Mesenchymal stem cell (in vitro differentiated cells and primary cell): ENCODE measurements at regions not wholly inside any gene's neighbourhood (a gene's known extent, or its start where the extent isn't known, plus 50 kb on each side); places are given as distances from the start of the nearest gene placed in this dataset.
A peak's percentile ranks its signal among the peaks of the same experiment; 100 is the strongest.

Source experiments
- DNase-seq: peaks from one replicate; pipeline ENCODE4 v3.0.0-alpha.2; 2013
- H2AFZ ChIP-seq: one replicate; pipeline ENCODE4 v1.6.1; 2013; ENCODE audit warnings: low read depth, mild to moderate bottlenecking, control low read depth, inconsistent platforms, low read length, moderate library complexity
- H2AK5ac ChIP-seq: 2 replicates; pipeline ENCODE4 v1.6.1; 2013; ENCODE audit warnings: low read length, moderate library complexity, mild to moderate bottlenecking, inconsistent platforms; ENCODE audit not compliant: severe bottlenecking
- H2BK120ac ChIP-seq: one replicate; pipeline ENCODE4 v1.6.1; 2013; ENCODE audit warnings: low read depth, mild to moderate bottlenecking, inconsistent platforms, low read length, moderate library complexity
- H2BK12ac ChIP-seq, 2 experiments: one replicate each; pipeline ENCODE4 v1.6.1; 2013; ENCODE audit warnings: inconsistent platforms in 2 of 2, low read length in 2 of 2, mild to moderate bottlenecking in 2 of 2, moderate library complexity in 2 of 2, control low read depth in 1 of 2
- H2BK15ac ChIP-seq: one replicate; pipeline ENCODE4 v1.6.1; 2013; ENCODE audit warnings: mild to moderate bottlenecking, low read depth, inconsistent platforms; ENCODE audit not compliant: poor library complexity, severe bottlenecking
- H2BK5ac ChIP-seq: 2 replicates; pipeline ENCODE4 v1.6.1; 2013; ENCODE audit warnings: low read depth, mild to moderate bottlenecking, low read length, control low read depth, inconsistent platforms; ENCODE audit not compliant: poor library complexity, severe bottlenecking
- H3K14ac ChIP-seq, 2 experiments: one replicate each; pipeline ENCODE4 v1.6.1; 2013; ENCODE audit warnings: inconsistent platforms in 2 of 2, low read length in 2 of 2, control low read depth in 1 of 2, mild to moderate bottlenecking in 1 of 2, moderate library complexity in 1 of 2
- H3K18ac ChIP-seq, 2 experiments: one replicate each; pipeline ENCODE4 v1.6.1; 2013; ENCODE audit warnings: inconsistent platforms in 2 of 2, low read length in 2 of 2, control low read depth in 1 of 2, low read depth in 1 of 2, mild to moderate bottlenecking in 1 of 2
- H3K23ac ChIP-seq, 2 experiments: one replicate each; pipeline ENCODE4 v1.6.1; 2013; ENCODE audit warnings: inconsistent platforms in 2 of 2, low read length in 2 of 2, mild to moderate bottlenecking in 2 of 2, moderate library complexity in 2 of 2, control low read depth in 1 of 2
- H3K27ac ChIP-seq: 2 replicates; pipeline ENCODE4 v1.5.1; 2013; ENCODE audit warnings: mild to moderate bottlenecking, moderate library complexity, low read length, control low read depth, inconsistent platforms; ENCODE audit not compliant: poor library complexity, severe bottlenecking
- H3K27me3 ChIP-seq, 2 experiments: 2 replicates each; pipeline versions ENCODE4 v1.6.1 to v1.7.0; 2013; ENCODE audit warnings: low read length in 2 of 2, mild to moderate bottlenecking in 2 of 2, moderate library complexity in 2 of 2, control low read depth in 1 of 2, inconsistent platforms in 1 of 2; ENCODE audit not compliant: control insufficient read depth in 1 of 2, insufficient read depth in 1 of 2
- H3K36me3 ChIP-seq, 2 experiments: 2 replicates each; pipeline versions ENCODE4 v1.6.1 to v1.7.0; 2013; ENCODE audit warnings: low read length in 2 of 2, control low read depth in 1 of 2, inconsistent platforms in 1 of 2, low read depth in 1 of 2, mild to moderate bottlenecking in 1 of 2; ENCODE audit not compliant: insufficient read depth in 2 of 2, control insufficient read depth in 1 of 2
- H3K4ac ChIP-seq, 2 experiments: one replicate each; pipeline ENCODE4 v1.6.1; 2013; ENCODE audit warnings: inconsistent platforms in 2 of 2, low read length in 2 of 2, mild to moderate bottlenecking in 2 of 2, moderate library complexity in 2 of 2, control low read depth in 1 of 2, low read depth in 1 of 2
- H3K4me1 ChIP-seq: 2 replicates; pipeline ENCODE4 v1.6.1; 2013; ENCODE audit warnings: low read depth, low read length, control low read depth; ENCODE audit not compliant: control insufficient read depth, insufficient read depth
- H3K4me2 ChIP-seq: 2 replicates; pipeline ENCODE4 v1.6.1; 2013; ENCODE audit warnings: low read length, mild to moderate bottlenecking, inconsistent platforms; ENCODE audit not compliant: poor library complexity, severe bottlenecking
- H3K4me3 ChIP-seq, 2 experiments: 2 replicates each; pipeline versions ENCODE4 v1.5.1 to v1.7.0; 2013; ENCODE audit warnings: low read length in 2 of 2, mild to moderate bottlenecking in 2 of 2, control low read depth in 1 of 2, low read depth in 1 of 2; ENCODE audit not compliant: insufficient read depth in 1 of 2
- H3K79me1 ChIP-seq: replicated peaks from 2 replicates; pipeline ENCODE4 v1.6.1; 2013; ENCODE audit warnings: mild to moderate bottlenecking, control low read depth, low read length, inconsistent platforms; ENCODE audit not compliant: poor library complexity, severe bottlenecking
- H3K9ac ChIP-seq: 2 replicates; pipeline ENCODE4 v1.7.0; 2013; ENCODE audit warnings: mild to moderate bottlenecking, low read length, moderate library complexity
- H3K9me3 ChIP-seq: 2 replicates; pipeline ENCODE4 v1.7.0; 2013; ENCODE audit warnings: mild to moderate bottlenecking, low read length; ENCODE audit not compliant: control insufficient read depth
- H4K8ac ChIP-seq: one replicate; pipeline ENCODE4 v1.6.1; 2013; ENCODE audit warnings: inconsistent platforms, mild to moderate bottlenecking, low read length, moderate library complexity
- H4K91ac ChIP-seq: one replicate; pipeline ENCODE4 v1.6.1; 2013; ENCODE audit warnings: mild to moderate bottlenecking, low read length, inconsistent platforms
- whole genome bisulfite sequencing: methylation state at CpG from one replicate; pipeline ENCODE4 v1.1.7; 2013; ENCODE audit warnings: mixed read lengths; 5-methylcytosine and 5-hydroxymethylcytosine counted together

DNA sequence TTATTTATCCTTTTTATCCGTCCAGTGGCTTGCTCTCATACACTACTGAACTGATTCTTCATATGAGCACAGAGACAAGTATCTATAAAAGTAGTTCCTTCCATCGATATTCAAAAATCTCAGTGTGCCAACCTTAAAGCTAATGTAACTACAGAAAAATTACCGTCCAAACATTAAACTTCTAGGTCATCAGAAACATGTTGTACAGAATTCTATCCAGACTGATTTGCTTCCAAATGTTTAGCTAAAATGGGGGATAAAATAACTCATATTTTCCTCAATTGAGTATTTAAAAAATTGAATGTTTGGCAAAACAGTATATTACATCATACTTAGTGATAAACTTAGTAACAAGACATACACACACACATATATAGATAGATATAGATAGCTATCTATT lies 584.7 kb upstream of the SEMA3D start:
- Histone ChIP-seq H3K14ac (no peak overlapping the region), H4K91ac (no peak overlapping the region), H2BK12ac (no peak overlapping the region), H3K9me3 (no peaks in the 10 kb centered on the region), H3K23ac (no peak overlapping the region), H3K4me3 (no peak overlapping the region), H3K27me3 (no peaks in the 10 kb centered on the region), H3K79me1 (no peaks in the 10 kb centered on the region), H3K18ac (no peak overlapping the region), H3K27ac (no peak overlapping the region), H3K4ac (no peak overlapping the region), H3K9ac (no peak overlapping the region), H2AFZ (no peak overlapping the region), H2BK5ac (no peak overlapping the region), H2AK5ac (no peak overlapping the region), H3K36me3 (no peaks in the 10 kb centered on the region), H4K8ac (no peak overlapping the region), H2BK120ac (no peak overlapping the region), H3K4me1 (no peaks in the 10 kb centered on the region), H2BK15ac (no peak overlapping the region), H3K4me2 (no peak overlapping the region)
- DNase-seq = no peak
- WGBS = over 99% methylated on average over 3 of the region's 3 CpGs

DNA sequence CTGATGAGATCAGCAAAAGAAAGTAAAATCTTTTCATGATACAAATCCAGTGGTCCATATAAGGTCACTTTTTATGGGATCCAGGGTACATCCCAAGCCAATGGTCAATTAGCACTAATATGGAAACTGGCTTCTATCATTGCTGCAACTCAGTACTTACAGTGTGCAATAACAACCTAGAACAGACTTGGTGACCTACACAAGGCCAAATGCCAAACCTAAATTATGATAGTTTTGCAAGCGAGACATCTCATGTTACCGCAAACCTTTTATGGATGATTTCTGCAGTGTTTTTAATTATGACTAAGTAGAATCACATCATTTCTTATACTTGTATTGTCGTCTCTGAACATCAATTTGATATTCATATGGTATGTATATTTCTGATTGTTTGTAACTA lies 583.5 kb upstream of the SEMA3D start:
- no peak overlapping the region for H2BK120ac ChIP-seq
- no peaks in the 10 kb centered on the region for H3K9me3 ChIP-seq
- no peak overlapping the region for H2BK5ac ChIP-seq
- WGBS = 100% methylated on average over 1 of the region's 3 CpGs
- no peak overlapping the region for H4K91ac ChIP-seq
- no peaks in the 10 kb centered on the region for H3K27me3 ChIP-seq
- no peak for DNase-seq
- no peak overlapping the region for H3K23ac ChIP-seq
- no peak overlapping the region for H2BK12ac ChIP-seq
- H3K79me1 ChIP-seq = no peaks in the 10 kb centered on the region
- no peaks in the 10 kb centered on the region for H3K4me1 ChIP-seq
- H3K14ac ChIP-seq = no peak overlapping the region
- H3K4ac ChIP-seq = no peak overlapping the region
- H2AK5ac ChIP-seq = no peak overlapping the region
- no peak overlapping the region for H3K27ac ChIP-seq
- no peak overlapping the region for H3K4me3 ChIP-seq
- H3K4me2 ChIP-seq = no peak overlapping the region
- H3K18ac ChIP-seq = no peak overlapping the region
- no peak overlapping the region for H4K8ac ChIP-seq
- no peak overlapping the region for H2BK15ac ChIP-seq
- H3K9ac ChIP-seq = no peak overlapping the region
- H3K36me3 ChIP-seq = no peaks in the 10 kb centered on the region
- no peak overlapping the region for H2AFZ ChIP-seq

DNA sequence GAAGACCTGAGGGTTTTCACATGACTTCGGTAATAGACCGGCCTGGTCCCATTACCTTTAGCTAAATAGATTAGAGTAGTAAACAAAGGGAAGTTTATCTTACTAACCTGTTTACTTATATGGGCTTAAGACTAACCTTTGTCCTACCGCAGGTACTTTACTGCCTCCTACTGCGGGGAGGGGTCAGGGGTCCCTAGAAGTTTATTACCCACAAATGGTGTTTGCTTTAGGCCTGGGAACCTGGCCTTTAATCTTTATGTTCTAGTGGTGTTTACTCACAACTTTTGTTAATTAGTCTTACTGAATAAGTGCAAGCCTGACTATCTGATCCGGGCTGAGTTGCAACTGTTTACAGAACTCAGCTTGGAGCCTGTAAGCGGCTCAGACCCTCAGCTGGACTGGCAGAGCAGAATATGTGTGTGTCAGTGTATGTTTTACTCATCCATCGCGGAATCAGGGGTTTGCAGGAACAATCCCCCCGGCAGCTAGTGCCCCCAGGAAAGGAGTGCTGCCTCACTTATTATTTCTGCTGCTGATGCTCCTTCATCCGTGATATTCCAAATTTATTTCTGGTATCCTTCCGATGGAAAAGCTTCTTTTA lies 578.9 kb upstream of the SEMA3D start:
- 14% methylated on average over 7 of the region's 11 CpGs for WGBS
- peak; percentile 5 for DNase-seq
- no peaks in the 10 kb centered on the region for H3K79me1 ChIP-seq
- no peaks in the 10 kb centered on the region for H3K36me3 ChIP-seq
- H3K4me1 ChIP-seq = no peaks in the 10 kb centered on the region
- no peaks in the 10 kb centered on the region for H3K27me3 ChIP-seq
- no peak overlapping the region for H2AK5ac ChIP-seq
- H3K27ac ChIP-seq = no peak overlapping the region
- no peak overlapping the region for H3K14ac ChIP-seq
- no peak overlapping the region for H2BK15ac ChIP-seq
- H3K18ac ChIP-seq = no peak overlapping the region
- no peak overlapping the region for H4K91ac ChIP-seq
- no peak overlapping the region for H3K4me3 ChIP-seq
- no peak overlapping the region for H2BK120ac ChIP-seq
- H2BK5ac ChIP-seq = no peak overlapping the region
- H3K9ac ChIP-seq = no peak overlapping the region
- no peak overlapping the region for H3K4me2 ChIP-seq
- no peak overlapping the region for H3K4ac ChIP-seq
- no peak overlapping the region for H2BK12ac ChIP-seq
- peak overlapping the region; percentile 36 for H2AFZ ChIP-seq
- H3K23ac ChIP-seq = no peak overlapping the region
- H4K8ac ChIP-seq = no peak overlapping the region
- no peaks in the 10 kb centered on the region for H3K9me3 ChIP-seq

DNA sequence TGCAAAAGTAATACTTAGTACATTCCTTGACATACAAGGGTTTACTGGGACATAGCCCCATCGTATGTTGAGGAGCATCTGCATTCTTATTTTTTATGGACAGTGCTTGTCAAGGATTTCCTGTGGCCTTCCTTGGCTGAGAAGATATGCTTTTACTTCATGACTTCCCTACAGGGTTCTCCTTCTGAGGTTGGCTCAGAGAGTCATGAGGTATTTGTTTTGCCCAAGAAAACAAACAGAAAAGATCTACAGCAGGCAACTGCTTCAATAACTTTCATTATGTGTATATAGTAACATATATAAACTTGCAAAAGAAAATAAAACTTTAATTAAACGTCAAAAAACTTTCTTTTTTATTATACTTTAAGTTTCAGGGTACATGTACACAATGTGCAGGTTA lies 577.2 kb upstream of the SEMA3D start:
- H3K18ac ChIP-seq = no peak overlapping the region
- no peak overlapping the region for H2BK5ac ChIP-seq
- H2BK120ac ChIP-seq = no peak overlapping the region
- no peaks in the 10 kb centered on the region for H3K9me3 ChIP-seq
- H3K27me3 ChIP-seq = no peaks in the 10 kb centered on the region
- no peak overlapping the region for H3K23ac ChIP-seq
- no peaks in the 10 kb centered on the region for H3K4me1 ChIP-seq
- H3K9ac ChIP-seq = no peak overlapping the region
- H3K14ac ChIP-seq = no peak overlapping the region
- H3K4me2 ChIP-seq = no peak overlapping the region
- no peak overlapping the region for H3K4me3 ChIP-seq
- no peak overlapping the region for H4K91ac ChIP-seq
- 67% methylated on average over 1 of the region's 2 CpGs for WGBS
- no peaks in the 10 kb centered on the region for H3K79me1 ChIP-seq
- H3K4ac ChIP-seq = no peak overlapping the region
- no peak overlapping the region for H2BK12ac ChIP-seq
- no peak overlapping the region for H2AFZ ChIP-seq
- no peak overlapping the region for H4K8ac ChIP-seq
- no peak overlapping the region for H2AK5ac ChIP-seq
- no peak overlapping the region for H3K27ac ChIP-seq
- no peak for DNase-seq
- no peak overlapping the region for H2BK15ac ChIP-seq
- no peaks in the 10 kb centered on the region for H3K36me3 ChIP-seq
